Neural cell (in vitro differentiated cells): ENCODE measurements at regions not wholly inside any gene's neighbourhood (a gene's known extent, or its start where the extent isn't known, plus 50 kb on each side); places are given as distances from the start of the nearest gene placed in this dataset.

Experiments
- H2AFZ ChIP-seq: fragments of 200-600, 300-800 bp; sonication (generic), shearing (Covaris generic); 2 replicates; pipeline ENCODE4 v1.6.0; 2014; ENCODE audit warnings: low read depth, mild to moderate bottlenecking, antibody characterized with exemption, low read length, moderate library complexity
- H3F3A ChIP-seq: fragments of 200-600 bp; shearing (Covaris generic); 2 replicates; pipeline ENCODE4 v1.6.1; 2016; ENCODE audit warnings: mild to moderate bottlenecking, moderate library complexity, mixed read lengths, antibody characterized with exemption, low read length; ENCODE audit not compliant: insufficient read depth, poor library complexity, severe bottlenecking
- H3K27ac ChIP-seq: fragments of 200-600, 300-800 bp; sonication (generic), shearing (Covaris generic); 2 replicates; pipeline ENCODE4 v1.5.1; 2014; ENCODE audit warnings: mild to moderate bottlenecking, low read length, moderate library complexity
- H3K27me3 ChIP-seq: fragments of 300-800, 200-600 bp; sonication (generic), shearing (Covaris generic); 2 replicates; pipeline ENCODE4 v1.6.0; 2014; ENCODE audit warnings: mild to moderate bottlenecking, low read depth, low read length, moderate library complexity; ENCODE audit not compliant: insufficient read depth
- H3K36me3 ChIP-seq: fragments of 300-800, 200-600 bp; sonication (generic), shearing (Covaris generic); 2 replicates; pipeline ENCODE4 v1.5.1; 2014; ENCODE audit warnings: mild to moderate bottlenecking, antibody characterized with exemption, low read length, moderate library complexity; ENCODE audit not compliant: insufficient read depth
- H3K4me2 ChIP-seq: fragments of 300-800, 200-600 bp; sonication (generic), shearing (Covaris generic); 2 replicates; pipeline ENCODE4 v1.6.0; 2014; ENCODE audit warnings: mild to moderate bottlenecking, low read length
- H3K4me3 ChIP-seq: fragments of 300-800, 200-600 bp; sonication (generic), shearing (Covaris generic); 2 replicates; pipeline ENCODE4 v1.5.1; 2014; ENCODE audit warnings: mild to moderate bottlenecking, low read length, moderate library complexity
- H3K79me2 ChIP-seq: fragments of 200-600 bp; shearing (Covaris generic); replicated peaks from 2 replicates; pipeline ENCODE4 v1.6.0; 2014; ENCODE audit warnings: mild to moderate bottlenecking, low read length, moderate library complexity; ENCODE audit not compliant: insufficient read depth
- H3K9ac ChIP-seq: fragments of 300-800, 200-600 bp; sonication (generic), shearing (Covaris generic); 2 replicates; pipeline ENCODE4 v1.6.1; 2016; ENCODE audit warnings: mild to moderate bottlenecking, low read length, mixed read lengths
- H3K9me2 ChIP-seq: fragments of 200-600 bp; shearing (Covaris generic); 2 replicates; pipeline ENCODE4 v1.6.1; 2016; ENCODE audit warnings: mild to moderate bottlenecking, low read length, mixed read lengths; ENCODE audit not compliant: insufficient read depth
- H3K9me3 ChIP-seq: fragments of 200-600, 300-800 bp; sonication (generic), shearing (Covaris generic); 2 replicates; pipeline ENCODE4 v1.6.1; 2016; ENCODE audit warnings: mild to moderate bottlenecking, mixed run types, low read length, moderate library complexity, mixed read lengths
- H4K20me1 ChIP-seq: fragments of 200-600 bp; shearing (Covaris generic); 2 replicates; pipeline ENCODE4 v1.6.1; 2016; ENCODE audit warnings: mild to moderate bottlenecking, mixed run types; ENCODE audit not compliant: insufficient read depth
- CTCF ChIP-seq: fragments of 450-650 bp; IDR thresholded peaks from 2 replicates; pipeline ENCODE4 v1.5.1; 2014; ENCODE audit warnings: antibody characterized with exemption, mild to moderate bottlenecking, moderate library complexity; ENCODE audit not compliant: poor library complexity, severe bottlenecking
- EP300 ChIP-seq: fragments of 450-650 bp; conservative IDR thresholded peaks from 2 replicates; pipeline ENCODE4 v1.6.1; 2014; ENCODE audit warnings: antibody characterized with exemption, mild to moderate bottlenecking, moderate library complexity; ENCODE audit not compliant: poor library complexity, severe bottlenecking
- EZH2 ChIP-seq: fragments of 200-600, 300-800 bp; shearing (Covaris generic), sonication (generic); IDR thresholded peaks from 2 replicates; pipeline ENCODE4 v1.6.1; 2014; ENCODE audit warnings: antibody characterized with exemption, low read length, borderline replicate concordance, mild to moderate bottlenecking; ENCODE audit not compliant: insufficient read depth, poor library complexity, severe bottlenecking
- MXI1 ChIP-seq: fragments of 450-650 bp; conservative IDR thresholded peaks from 2 replicates; pipeline ENCODE4 v1.6.1; 2014; ENCODE audit warnings: antibody characterized with exemption, mild to moderate bottlenecking; ENCODE audit not compliant: poor library complexity, severe bottlenecking
- POLR2AphosphoS5 ChIP-seq: IDR thresholded peaks from 2 replicates; pipeline ENCODE4 v1.6.1; 2012
- RAD21 ChIP-seq: fragments of 450-650 bp; conservative IDR thresholded peaks from 2 replicates; pipeline ENCODE4 v1.6.1; 2014; ENCODE audit warnings: antibody characterized with exemption, mild to moderate bottlenecking, moderate library complexity
- SMC3 ChIP-seq: fragments of 450-650 bp; conservative IDR thresholded peaks from 2 replicates; pipeline ENCODE4 v1.6.1; 2014; ENCODE audit warnings: antibody characterized with exemption, mild to moderate bottlenecking, moderate library complexity; ENCODE audit not compliant: poor library complexity
- TAF1 ChIP-seq: IDR thresholded peaks from 2 replicates; pipeline ENCODE4 v1.6.1; 2012; ENCODE audit warnings: low read depth
- TF ChIP-seq, protein P1 (sequence below): IDR thresholded peaks from 2 replicates; pipeline ENCODE4 v1.6.1; 2012; ENCODE audit warnings: borderline replicate concordance

- no peak overlapping the region for H3K4me3 ChIP-seq
- no peak overlapping the region for H3K27ac ChIP-seq
- no peaks in the 10 kb centered on the region for H3K9me2 ChIP-seq
- H4K20me1 ChIP-seq, result no peaks in the 10 kb centered on the region
- H3K36me3 ChIP-seq, result no peaks in the 10 kb centered on the region
- H2AFZ ChIP-seq, result no peak overlapping the region
- H3F3A ChIP-seq, result no peaks in the 10 kb centered on the region
- H3K4me2 ChIP-seq, result no peak overlapping the region
- no peaks in the 10 kb centered on the region for H3K27me3 ChIP-seq
- H3K9me3 ChIP-seq, result no peaks in the 10 kb centered on the region
- TF ChIP-seq, protein P1, sequence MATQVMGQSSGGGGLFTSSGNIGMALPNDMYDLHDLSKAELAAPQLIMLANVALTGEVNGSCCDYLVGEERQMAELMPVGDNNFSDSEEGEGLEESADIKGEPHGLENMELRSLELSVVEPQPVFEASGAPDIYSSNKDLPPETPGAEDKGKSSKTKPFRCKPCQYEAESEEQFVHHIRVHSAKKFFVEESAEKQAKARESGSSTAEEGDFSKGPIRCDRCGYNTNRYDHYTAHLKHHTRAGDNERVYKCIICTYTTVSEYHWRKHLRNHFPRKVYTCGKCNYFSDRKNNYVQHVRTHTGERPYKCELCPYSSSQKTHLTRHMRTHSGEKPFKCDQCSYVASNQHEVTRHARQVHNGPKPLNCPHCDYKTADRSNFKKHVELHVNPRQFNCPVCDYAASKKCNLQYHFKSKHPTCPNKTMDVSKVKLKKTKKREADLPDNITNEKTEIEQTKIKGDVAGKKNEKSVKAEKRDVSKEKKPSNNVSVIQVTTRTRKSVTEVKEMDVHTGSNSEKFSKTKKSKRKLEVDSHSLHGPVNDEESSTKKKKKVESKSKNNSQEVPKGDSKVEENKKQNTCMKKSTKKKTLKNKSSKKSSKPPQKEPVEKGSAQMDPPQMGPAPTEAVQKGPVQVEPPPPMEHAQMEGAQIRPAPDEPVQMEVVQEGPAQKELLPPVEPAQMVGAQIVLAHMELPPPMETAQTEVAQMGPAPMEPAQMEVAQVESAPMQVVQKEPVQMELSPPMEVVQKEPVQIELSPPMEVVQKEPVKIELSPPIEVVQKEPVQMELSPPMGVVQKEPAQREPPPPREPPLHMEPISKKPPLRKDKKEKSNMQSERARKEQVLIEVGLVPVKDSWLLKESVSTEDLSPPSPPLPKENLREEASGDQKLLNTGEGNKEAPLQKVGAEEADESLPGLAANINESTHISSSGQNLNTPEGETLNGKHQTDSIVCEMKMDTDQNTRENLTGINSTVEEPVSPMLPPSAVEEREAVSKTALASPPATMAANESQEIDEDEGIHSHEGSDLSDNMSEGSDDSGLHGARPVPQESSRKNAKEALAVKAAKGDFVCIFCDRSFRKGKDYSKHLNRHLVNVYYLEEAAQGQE, result no peak
- TF ChIP-seq EP300 (no peak), MXI1 (no peak), EZH2 (no peak), TAF1 (no peak), RAD21 (no peak), CTCF (no peak), SMC3 (no peak), POLR2AphosphoS5 (no peak)
- H3K79me2 ChIP-seq, result no peaks in the 10 kb centered on the region
- no peak overlapping the region for H3K9ac ChIP-seq
These were observed 322.3 kb downstream of the DHX15 start for GRCh38 chr4:24262084-24262483.

- H3K27me3 ChIP-seq, result no peaks in the 10 kb centered on the region
- no peak overlapping the region for H3K27ac ChIP-seq
- no peak overlapping the region for H3K4me3 ChIP-seq
These were observed 323.3 kb downstream of the DHX15 start for GRCh38 chr4:24260923-24261564.

More at GRCh38 chr4:24260923-24261564, 323.3 kb downstream of the DHX15 start:
- H3K4me2 ChIP-seq, result no peak overlapping the region
- no peaks in the 10 kb centered on the region for H4K20me1 ChIP-seq
- H3K79me2 ChIP-seq, result no peaks in the 10 kb centered on the region
- H3K36me3 ChIP-seq, result no peaks in the 10 kb centered on the region
- TF ChIP-seq POLR2AphosphoS5, result no peak
- TF ChIP-seq EP300, result no peak
- TF ChIP-seq, protein P1, result no peak
- TF ChIP-seq TAF1, result no peak
- TF ChIP-seq RAD21, result no peak
- TF ChIP-seq CTCF, result no peak
- no peak for TF ChIP-seq MXI1
- TF ChIP-seq SMC3, result no peak
- no peak for TF ChIP-seq EZH2
- no peaks in the 10 kb centered on the region for H3K9me3 ChIP-seq
- no peak overlapping the region for H2AFZ ChIP-seq
- H3F3A ChIP-seq, result no peaks in the 10 kb centered on the region
- no peaks in the 10 kb centered on the region for H3K9me2 ChIP-seq
- no peak overlapping the region for H3K9ac ChIP-seq
